ENCODE measurements at regions not wholly inside any gene's neighbourhood (a gene's known extent, or its start where the extent isn't known, plus 50 kb on each side); places are given as distances from the start of the nearest gene placed in this dataset.

- Histone ChIP-seq H4K20me1 (ENCODE audit: control insufficient read depth, insufficient read depth, low read depth, low read length) (no peaks in the 10 kb centered on the region), H3K36me3 (ENCODE audit: control insufficient read depth, low read length) (no peaks in the 10 kb centered on the region), H3F3A (ENCODE audit: control insufficient read depth, insufficient read depth) (no peaks in the 10 kb centered on the region), H3K9me3 (ENCODE audit: control insufficient read depth, insufficient read depth, low read length) (no peaks in the 10 kb centered on the region), H3K4me1 (ENCODE audit: control insufficient read depth, low read length) (no peaks in the 10 kb centered on the region), H3K4me3 (ENCODE audit: low read length) (no peak overlapping the region), H3K27ac (ENCODE audit: low read depth, low read length) (no peak overlapping the region), H3K27me3 (ENCODE audit: control insufficient read depth, low read length) (no peaks in the 10 kb centered on the region), H3K79me2 (ENCODE audit: control insufficient read depth, low read length) (no peaks in the 10 kb centered on the region), H3K4me2 (ENCODE audit: low read length) (no peak overlapping the region), H3K9me2 (replicated peaks; ENCODE audit: control insufficient read depth, low read length) (no peaks in the 10 kb centered on the region)
- TF ChIP-seq CTCF (IDR thresholded peaks at IDR 0.05; ENCODE audit: low read depth, low read length, poor library complexity, severe bottlenecking) (no peak), EZH2phosphoT487 (IDR thresholded peaks at IDR 0.05; ENCODE audit: borderline replicate concordance, low read length) (no peak)
Observed at GRCh38 chr21:27557356-27557755, 590.5 kb upstream of the ADAMTS5 start.

- H3K36me3 ChIP-seq (ENCODE audit: control insufficient read depth, low read length): no peaks in the 10 kb centered on the region
- no peaks in the 10 kb centered on the region for H4K20me1 ChIP-seq (ENCODE audit: control insufficient read depth, insufficient read depth, low read depth, low read length)
- no peak for TF ChIP-seq CTCF (IDR thresholded peaks at IDR 0.05; ENCODE audit: low read depth, low read length, poor library complexity, severe bottlenecking)
- no peak for TF ChIP-seq EZH2phosphoT487 (IDR thresholded peaks at IDR 0.05; ENCODE audit: borderline replicate concordance, low read length)
- H3K4me2 ChIP-seq (ENCODE audit: low read length): no peak overlapping the region
- no peaks in the 10 kb centered on the region for H3K9me2 ChIP-seq (replicated peaks; ENCODE audit: control insufficient read depth, low read length)
- no peak overlapping the region for H3K27ac ChIP-seq (ENCODE audit: low read depth, low read length)
- no peaks in the 10 kb centered on the region for H3K79me2 ChIP-seq (ENCODE audit: control insufficient read depth, low read length)
- no peaks in the 10 kb centered on the region for H3K9me3 ChIP-seq (ENCODE audit: control insufficient read depth, insufficient read depth, low read length)
- H3K27me3 ChIP-seq (ENCODE audit: control insufficient read depth, low read length): no peaks in the 10 kb centered on the region
- no peak overlapping the region for H3K4me3 ChIP-seq (ENCODE audit: low read length)
- H3F3A ChIP-seq (ENCODE audit: control insufficient read depth, insufficient read depth): no peaks in the 10 kb centered on the region
- H3K4me1 ChIP-seq (ENCODE audit: control insufficient read depth, low read length): no peaks in the 10 kb centered on the region
Observed at GRCh38 chr21:27555996-27556395, 589.1 kb upstream of the ADAMTS5 start.

GRCh38 chr21:27550287-27550686 lies 583.4 kb upstream of the ADAMTS5 start:
- Histone ChIP-seq H3K36me3 (ENCODE audit: control insufficient read depth, low read length) (no peaks in the 10 kb centered on the region), H3K79me2 (ENCODE audit: control insufficient read depth, low read length) (no peaks in the 10 kb centered on the region), H3K9me3 (ENCODE audit: control insufficient read depth, insufficient read depth, low read length) (no peaks in the 10 kb centered on the region), H3K9me2 (replicated peaks; ENCODE audit: control insufficient read depth, low read length) (no peaks in the 10 kb centered on the region), H3K4me3 (ENCODE audit: low read length) (no peak overlapping the region), H3K27me3 (ENCODE audit: control insufficient read depth, low read length) (no peaks in the 10 kb centered on the region), H3K27ac (ENCODE audit: low read depth, low read length) (no peak overlapping the region), H4K20me1 (ENCODE audit: control insufficient read depth, insufficient read depth, low read depth, low read length) (no peaks in the 10 kb centered on the region), H3F3A (ENCODE audit: control insufficient read depth, insufficient read depth) (no peaks in the 10 kb centered on the region), H3K4me2 (ENCODE audit: low read length) (no peak overlapping the region), H3K4me1 (ENCODE audit: control insufficient read depth, low read length) (no peaks in the 10 kb centered on the region)
- TF ChIP-seq EZH2phosphoT487 (IDR thresholded peaks at IDR 0.05; ENCODE audit: borderline replicate concordance, low read length) (no peak), CTCF (IDR thresholded peaks at IDR 0.05; ENCODE audit: low read depth, low read length, poor library complexity, severe bottlenecking) (no peak)

GRCh38 chr21:27548486-27548885 lies 581.6 kb upstream of the ADAMTS5 start:
- H4K20me1 ChIP-seq (ENCODE audit: control insufficient read depth, insufficient read depth, low read depth, low read length): no peaks in the 10 kb centered on the region
- no peak overlapping the region for H3K27ac ChIP-seq (ENCODE audit: low read depth, low read length)
- H3F3A ChIP-seq (ENCODE audit: control insufficient read depth, insufficient read depth): no peaks in the 10 kb centered on the region
- no peaks in the 10 kb centered on the region for H3K79me2 ChIP-seq (ENCODE audit: control insufficient read depth, low read length)
- H3K9me2 ChIP-seq (replicated peaks; ENCODE audit: control insufficient read depth, low read length): no peaks in the 10 kb centered on the region
- no peaks in the 10 kb centered on the region for H3K9me3 ChIP-seq (ENCODE audit: control insufficient read depth, insufficient read depth, low read length)
- H3K36me3 ChIP-seq (ENCODE audit: control insufficient read depth, low read length): no peaks in the 10 kb centered on the region
- no peak overlapping the region for H3K4me2 ChIP-seq (ENCODE audit: low read length)
- no peaks in the 10 kb centered on the region for H3K4me1 ChIP-seq (ENCODE audit: control insufficient read depth, low read length)
- no peaks in the 10 kb centered on the region for H3K27me3 ChIP-seq (ENCODE audit: control insufficient read depth, low read length)
- TF ChIP-seq EZH2phosphoT487 (IDR thresholded peaks at IDR 0.05; ENCODE audit: borderline replicate concordance, low read length): no peak
- TF ChIP-seq CTCF (IDR thresholded peaks at IDR 0.05; ENCODE audit: low read depth, low read length, poor library complexity, severe bottlenecking): no peak
- no peak overlapping the region for H3K4me3 ChIP-seq (ENCODE audit: low read length)
